HAP-1 (cell line): ENCODE measurements at regions not wholly inside any gene's neighbourhood (a gene's known extent, or its start where the extent isn't known, plus 50 kb on each side); places are given as distances from the start of the nearest gene placed in this dataset.
"Not testable (repeated sequence)": the region's sequence is repeated elsewhere in the genome, so short reads cannot be mapped to it uniquely, and the experiment has no call there.

ENCODE experiments used
- DNase-seq, 2 experiments: peaks; one replicate each; pipeline ENCODE4 v3.0.0-alpha.2; 2016 to 2020; ENCODE audit warnings: low spot score in 2 of 2
- H3K27me3 ChIP-seq: fragments of 250-450 bp; sonication (Bioruptor Pico); 2 replicates; pipeline ENCODE4 v1.5.1; 2020; ENCODE audit warnings: low read depth, mild to moderate bottlenecking, moderate library complexity
- H3K36me3 ChIP-seq: fragments of 250-450 bp; sonication (Bioruptor Pico); replicated peaks from 2 replicates; pipeline ENCODE4 v1.5.1; 2020; ENCODE audit warnings: mild to moderate bottlenecking
- H3K4me1 ChIP-seq: fragments of 250-450 bp; sonication (Bioruptor Pico); 2 replicates; pipeline ENCODE4 v1.5.1; 2020; ENCODE audit warnings: mild to moderate bottlenecking
- H3K4me3 ChIP-seq: fragments of 250-450 bp; sonication (Bioruptor Pico); 2 replicates; pipeline ENCODE4 v1.5.1; 2020; ENCODE audit warnings: mild to moderate bottlenecking, moderate library complexity
- H3K9me3 ChIP-seq: fragments of 250-450 bp; sonication (Bioruptor Pico); 2 replicates; pipeline ENCODE4 v1.5.1; 2020; ENCODE audit warnings: mild to moderate bottlenecking, moderate library complexity
- in situ Hi-C: fragments of 300-500 bp; cut with MboI; formaldehyde crosslinking; loops from 3 replicates; pipeline ENCODE4 v1.14.3; 2020; ENCODE audit warnings: low sequenced_read_pairs, inconsistent platforms, mixed read lengths

DNA sequence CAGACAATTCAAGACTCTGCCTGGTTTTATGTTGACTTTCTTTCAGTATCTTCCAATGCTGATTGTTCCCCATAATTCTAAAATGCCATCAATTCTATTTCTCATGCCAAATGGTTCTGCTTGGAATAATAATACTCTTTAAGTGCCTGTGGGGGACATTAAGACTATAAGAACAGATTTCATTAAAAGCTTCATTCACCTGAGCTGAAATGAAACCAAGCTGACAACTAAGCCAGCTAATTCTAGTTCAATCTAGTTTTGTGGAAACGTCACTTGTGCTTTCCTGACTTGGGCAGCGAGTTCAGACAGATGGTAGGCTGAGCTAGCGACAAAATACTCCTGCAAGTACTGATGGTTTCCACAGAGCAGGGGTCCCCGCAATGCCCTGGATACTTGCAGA, 491.1 kb upstream of the RAB6C start:
- in situ Hi-C loops = no loop called here
- Histone ChIP-seq H3K27me3 (no peaks in the 10 kb centered on the region), H3K9me3 (no peaks in the 10 kb centered on the region), H3K36me3 (no peaks in the 10 kb centered on the region), H3K4me3 (no peak overlapping the region), H3K4me1 (no peaks in the 10 kb centered on the region)
- DNase-seq = no peak

DNA sequence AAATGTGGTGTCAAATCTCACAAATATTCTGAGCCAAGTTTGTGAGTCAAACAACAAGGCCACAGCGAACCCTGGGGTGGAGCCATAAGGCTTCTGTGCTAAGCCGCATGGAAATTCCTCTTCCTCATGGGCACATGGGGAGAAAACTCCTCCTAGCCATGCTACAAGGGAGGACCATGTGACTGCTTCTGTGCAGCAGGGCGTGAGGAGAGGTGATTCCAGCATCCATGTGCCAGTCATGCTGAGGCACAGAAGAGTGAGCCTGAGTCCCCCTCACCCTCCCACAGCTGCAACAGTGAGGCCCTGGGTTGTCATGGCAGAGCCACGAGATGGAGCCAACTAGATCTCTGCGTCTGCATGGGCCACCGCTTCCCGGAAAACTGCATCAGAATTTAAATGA, 488.8 kb upstream of the RAB6C start:
- Histone ChIP-seq H3K4me3 (no peak overlapping the region), H3K36me3 (no peaks in the 10 kb centered on the region), H3K9me3 (no peaks in the 10 kb centered on the region), H3K4me1 (no peaks in the 10 kb centered on the region), H3K27me3 (no peaks in the 10 kb centered on the region)
- in situ Hi-C loops = no loop called here
- DNase-seq = no peak

DNA sequence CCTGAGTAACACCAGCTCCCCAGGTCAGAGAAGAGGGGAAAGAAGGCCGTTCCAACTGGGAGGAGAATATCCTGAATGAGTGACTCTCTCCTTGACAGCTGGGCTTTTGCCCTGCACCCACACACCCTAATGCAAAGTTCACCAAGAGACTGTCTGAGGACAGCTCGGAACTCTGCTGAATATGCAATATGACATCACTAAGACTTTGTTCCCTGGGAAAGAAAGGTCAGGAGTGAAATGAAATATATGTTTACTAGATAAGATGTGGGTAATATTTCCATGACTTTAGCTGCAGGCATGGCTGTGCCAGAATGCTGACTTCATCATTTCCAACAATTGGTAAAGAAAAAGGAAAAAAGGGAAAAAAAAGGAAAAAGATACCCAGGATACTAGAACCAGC, 488.2 kb upstream of the RAB6C start:
- Histone ChIP-seq H3K9me3 (no peaks in the 10 kb centered on the region), H3K36me3 (no peaks in the 10 kb centered on the region), H3K4me1 (no peaks in the 10 kb centered on the region), H3K27me3 (no peaks in the 10 kb centered on the region), H3K4me3 (no peak overlapping the region)
- in situ Hi-C loops = no loop called here
- no peak for DNase-seq

DNA sequence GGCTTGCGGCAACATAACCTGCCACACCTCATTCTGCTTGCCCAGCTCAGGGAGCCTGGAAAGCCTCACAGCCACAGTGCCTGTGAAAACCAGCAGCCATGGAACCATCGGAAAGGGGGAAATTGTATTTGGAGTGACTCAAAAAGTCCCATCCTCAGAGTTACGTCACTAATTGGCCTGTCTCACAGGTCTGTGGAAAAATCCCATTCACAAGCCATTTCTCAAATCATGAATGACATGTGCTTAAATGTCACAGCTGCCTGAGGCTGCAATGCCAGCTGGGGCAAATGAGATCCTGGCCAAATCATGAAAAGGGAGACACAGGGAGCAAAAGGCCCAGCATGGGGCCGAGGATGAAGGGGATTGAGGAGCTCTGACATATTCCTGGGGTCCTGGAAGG, 486.9 kb upstream of the RAB6C start:
- H3K9me3 ChIP-seq = no peaks in the 10 kb centered on the region
- H3K27me3 ChIP-seq = no peaks in the 10 kb centered on the region
- DNase-seq = no peak
- H3K36me3 ChIP-seq = no peaks in the 10 kb centered on the region
- in situ Hi-C loops = no loop called here
- no peak overlapping the region for H3K4me3 ChIP-seq
- H3K4me1 ChIP-seq = no peaks in the 10 kb centered on the region

DNA sequence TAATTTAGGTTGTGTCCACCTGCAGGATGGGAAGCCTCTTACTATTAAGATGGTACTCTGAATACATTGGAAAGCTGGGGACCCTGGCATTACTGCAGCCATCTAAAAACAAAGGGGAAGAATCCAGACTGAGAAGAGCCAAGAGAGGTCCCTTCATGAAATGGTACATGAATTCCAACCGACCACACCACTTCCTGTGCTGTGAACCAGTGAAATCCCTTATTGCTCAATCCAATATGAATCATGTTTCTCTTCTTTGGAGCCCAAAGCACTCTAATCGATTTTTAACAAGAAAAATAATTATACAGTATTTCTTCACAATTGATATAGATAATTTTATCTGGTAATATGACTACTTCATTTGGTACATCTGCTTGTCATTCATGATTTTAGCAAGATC, 479.7 kb upstream of the RAB6C start:
- Histone ChIP-seq H3K9me3 (no peaks in the 10 kb centered on the region), H3K4me3 (no peak overlapping the region), H3K4me1 (no peaks in the 10 kb centered on the region), H3K27me3 (no peaks in the 10 kb centered on the region), H3K36me3 (no peaks in the 10 kb centered on the region)
- in situ Hi-C loops = no loop called here
- DNase-seq = no peak

DNA sequence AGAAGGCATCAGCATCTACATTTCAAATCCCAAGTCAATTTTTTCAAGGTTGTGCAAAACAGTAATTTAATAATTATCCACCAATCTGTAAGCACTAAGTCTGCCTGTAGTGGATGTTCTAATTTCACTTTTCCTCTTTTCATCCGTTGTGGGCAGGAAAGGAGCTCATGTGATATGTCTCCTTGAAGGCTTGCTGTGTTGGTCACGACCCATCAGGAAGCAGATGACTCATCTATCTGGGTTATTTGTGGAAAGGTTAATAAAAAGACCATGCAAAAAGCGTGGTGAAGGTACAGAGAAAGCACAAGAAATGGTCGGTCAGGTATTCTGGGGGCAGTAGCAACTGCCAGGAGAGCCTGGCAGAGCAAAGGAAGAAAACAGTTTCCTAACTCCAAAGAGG, 476.7 kb upstream of the RAB6C start:
- H3K9me3 ChIP-seq = no peaks in the 10 kb centered on the region
- in situ Hi-C loops = no loop called here

DNA sequence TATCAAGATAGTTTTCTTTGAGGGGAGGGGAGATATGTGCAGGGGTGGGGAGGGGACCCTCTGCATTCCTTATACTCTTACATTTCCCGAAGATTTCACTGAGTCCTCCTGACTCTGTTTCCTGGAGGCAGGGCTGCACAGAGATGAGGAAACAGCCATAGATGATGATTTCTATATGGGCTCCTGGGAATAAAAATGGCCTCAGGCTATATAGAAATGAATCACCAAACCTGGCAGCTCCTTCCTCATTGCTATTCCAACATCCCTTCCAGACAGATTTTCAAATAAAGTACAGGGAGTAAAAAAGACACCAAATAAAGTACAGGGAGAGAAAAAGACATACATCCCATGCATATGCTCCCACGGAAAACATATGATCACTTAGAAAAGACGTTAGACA, 474.8 kb upstream of the RAB6C start:
- no peaks in the 10 kb centered on the region for H3K4me1 ChIP-seq
- in situ Hi-C loops = no loop called here
- no peaks in the 10 kb centered on the region for H3K36me3 ChIP-seq
- no peak for DNase-seq
- no peaks in the 10 kb centered on the region for H3K27me3 ChIP-seq
- H3K4me3 ChIP-seq = no peak overlapping the region
- no peaks in the 10 kb centered on the region for H3K9me3 ChIP-seq

More for the DNA sequence above, 476.7 kb upstream of the RAB6C start:
- Histone ChIP-seq H3K4me3 (no peak overlapping the region), H3K36me3 (no peaks in the 10 kb centered on the region), H3K27me3 (no peaks in the 10 kb centered on the region), H3K4me1 (no peaks in the 10 kb centered on the region)
- no peak for DNase-seq

DNA sequence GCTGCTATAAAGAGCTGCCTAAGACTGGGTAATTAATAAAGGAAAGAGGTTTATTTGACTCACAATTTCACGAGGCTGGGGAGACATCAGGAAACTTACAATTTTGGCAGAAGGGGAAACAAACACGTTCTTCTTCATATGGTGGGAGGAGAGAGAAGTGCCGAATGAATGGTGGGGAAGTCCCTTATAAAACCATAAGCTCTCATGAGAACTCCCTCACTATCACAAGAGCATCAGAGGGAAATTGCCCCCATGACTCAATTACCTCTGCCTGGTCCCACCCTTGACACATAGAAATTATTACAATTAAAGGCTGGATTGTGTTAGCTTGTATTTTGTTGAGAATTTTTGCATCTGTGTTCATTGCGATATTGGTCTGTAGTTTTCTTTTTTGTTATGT, 460.5 kb upstream of the RAB6C start:
- H3K4me3 ChIP-seq = no peak overlapping the region
- H3K36me3 ChIP-seq = no peaks in the 10 kb centered on the region
- DNase-seq = no peak
- in situ Hi-C loops = no loop called here
- no peaks in the 10 kb centered on the region for H3K27me3 ChIP-seq
- H3K9me3 ChIP-seq = no peaks in the 10 kb centered on the region
- H3K4me1 ChIP-seq = no peaks in the 10 kb centered on the region

DNA sequence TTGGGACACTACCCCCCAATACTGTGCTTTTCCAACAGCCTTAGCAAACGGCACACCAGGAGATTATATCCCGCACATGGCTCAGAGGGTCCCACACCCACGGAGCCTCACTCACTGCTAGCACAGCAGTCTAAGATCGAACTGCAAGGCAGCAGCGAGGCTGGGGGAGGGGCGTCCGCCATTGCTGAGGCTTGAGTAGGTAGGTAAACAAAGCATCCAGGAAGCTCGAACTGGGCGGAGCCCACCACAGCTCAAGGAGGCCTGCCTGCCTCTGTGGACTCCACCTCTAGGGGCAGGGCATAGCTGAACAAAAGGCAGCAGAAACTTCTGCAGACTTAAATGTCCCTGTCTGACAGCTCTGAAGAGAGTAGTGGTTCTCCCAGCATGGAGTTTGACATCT, 447.3 kb upstream of the RAB6C start:
- H3K27me3 ChIP-seq, H3K36me3 ChIP-seq, in situ Hi-C loops, H3K4me3 ChIP-seq, H3K9me3 ChIP-seq, DNase-seq, H3K4me1 ChIP-seq: not testable (repeated sequence)

DNA sequence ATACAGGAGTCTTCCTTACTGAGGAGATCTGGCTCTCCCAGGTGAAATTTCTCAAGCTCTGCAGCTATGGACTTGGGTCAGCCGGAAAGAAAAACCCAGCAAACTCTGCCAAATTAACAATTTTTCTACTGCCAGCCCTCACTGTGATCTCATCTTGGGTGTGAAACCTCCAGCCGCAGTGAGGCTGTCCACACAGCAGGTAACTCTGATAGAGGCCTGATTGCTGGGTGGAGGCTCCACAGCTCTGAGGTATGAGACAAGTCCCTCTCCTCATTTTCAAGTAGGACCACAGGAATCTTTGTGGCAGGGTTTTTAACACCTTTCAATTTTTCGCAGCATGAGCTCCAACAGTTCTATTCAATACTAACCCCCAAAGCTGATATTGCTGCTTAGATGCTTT, 430.6 kb upstream of the RAB6C start:
- H3K36me3 ChIP-seq = no peaks in the 10 kb centered on the region
- no peak overlapping the region for H3K4me3 ChIP-seq
- in situ Hi-C loops = no loop called here
- H3K4me1 ChIP-seq = no peaks in the 10 kb centered on the region
- no peaks in the 10 kb centered on the region for H3K27me3 ChIP-seq
- H3K9me3 ChIP-seq = no peaks in the 10 kb centered on the region
- no peak for DNase-seq

DNA sequence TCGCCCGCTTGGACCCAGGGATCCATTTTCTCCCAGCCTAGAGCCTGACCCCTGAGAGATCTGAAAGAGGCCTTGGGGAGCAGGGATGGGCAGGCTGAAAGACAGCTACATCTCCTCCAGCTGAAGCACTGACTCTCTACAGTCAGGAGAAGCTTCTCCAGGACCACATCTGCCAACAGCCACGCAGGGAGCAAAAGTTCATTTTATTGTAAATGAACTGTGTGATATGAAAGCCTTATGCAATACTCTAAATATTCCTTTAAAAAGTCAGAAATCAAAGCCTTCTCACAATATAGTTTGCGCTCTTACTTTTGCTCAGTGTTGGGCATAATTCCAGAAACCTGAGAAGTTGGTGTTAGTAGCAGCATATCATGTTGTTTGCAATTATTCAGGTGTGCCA, 428.9 kb upstream of the RAB6C start:
- no peaks in the 10 kb centered on the region for H3K9me3 ChIP-seq
- H3K36me3 ChIP-seq = no peaks in the 10 kb centered on the region
- DNase-seq = no peak
- H3K27me3 ChIP-seq = no peaks in the 10 kb centered on the region
- H3K4me3 ChIP-seq = no peak overlapping the region
- in situ Hi-C loops = no loop called here
- H3K4me1 ChIP-seq = no peaks in the 10 kb centered on the region

DNA sequence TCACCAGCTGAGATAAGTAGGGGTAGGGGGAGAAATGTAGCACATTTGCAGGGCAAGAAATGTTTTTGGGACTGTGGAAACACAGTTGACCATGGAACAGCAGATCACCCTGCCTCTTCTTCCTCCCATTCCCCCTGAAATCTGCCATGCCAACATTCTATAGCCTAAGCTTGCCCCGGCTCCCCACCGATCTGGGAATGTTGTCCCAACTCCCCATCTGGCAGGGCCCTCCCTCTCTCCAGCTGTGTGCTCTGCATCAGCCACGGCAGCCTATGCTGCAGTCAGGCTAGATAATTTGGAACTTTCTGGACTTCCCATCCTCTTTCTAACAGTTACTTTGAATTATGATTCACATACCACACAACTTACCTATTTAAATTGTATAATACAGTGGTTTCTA, 425.1 kb upstream of the RAB6C start:
- no peaks in the 10 kb centered on the region for H3K27me3 ChIP-seq
- H3K9me3 ChIP-seq = no peaks in the 10 kb centered on the region
- no peaks in the 10 kb centered on the region for H3K36me3 ChIP-seq
- no peak for DNase-seq
- H3K4me3 ChIP-seq = no peak overlapping the region
- no peaks in the 10 kb centered on the region for H3K4me1 ChIP-seq
- in situ Hi-C loops = no loop called here

DNA sequence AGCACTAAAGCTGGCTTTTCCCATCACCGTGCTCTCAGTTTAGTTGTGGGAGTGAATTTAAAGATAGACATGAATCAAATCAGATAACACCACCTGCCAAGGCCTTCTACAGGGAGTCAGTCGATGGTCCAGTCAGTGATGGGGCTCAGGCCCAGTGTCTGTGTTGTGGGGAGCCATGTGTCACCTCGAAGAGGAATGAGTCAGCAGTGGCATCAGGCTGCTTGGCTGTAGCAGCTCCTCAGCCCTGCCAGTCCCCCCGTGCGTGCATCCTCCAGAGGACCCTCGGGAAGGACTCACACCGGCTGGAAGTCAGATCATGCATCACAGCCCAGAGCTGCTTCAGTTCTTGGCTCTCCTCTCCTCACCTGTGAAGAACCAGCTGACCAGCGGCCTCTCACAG, 420.4 kb upstream of the RAB6C start:
- Histone ChIP-seq H3K4me1 (no peaks in the 10 kb centered on the region), H3K27me3 (no peaks in the 10 kb centered on the region), H3K9me3 (no peaks in the 10 kb centered on the region), H3K4me3 (no peak overlapping the region), H3K36me3 (no peaks in the 10 kb centered on the region)
- in situ Hi-C loops = no loop called here
- no peak for DNase-seq

DNA sequence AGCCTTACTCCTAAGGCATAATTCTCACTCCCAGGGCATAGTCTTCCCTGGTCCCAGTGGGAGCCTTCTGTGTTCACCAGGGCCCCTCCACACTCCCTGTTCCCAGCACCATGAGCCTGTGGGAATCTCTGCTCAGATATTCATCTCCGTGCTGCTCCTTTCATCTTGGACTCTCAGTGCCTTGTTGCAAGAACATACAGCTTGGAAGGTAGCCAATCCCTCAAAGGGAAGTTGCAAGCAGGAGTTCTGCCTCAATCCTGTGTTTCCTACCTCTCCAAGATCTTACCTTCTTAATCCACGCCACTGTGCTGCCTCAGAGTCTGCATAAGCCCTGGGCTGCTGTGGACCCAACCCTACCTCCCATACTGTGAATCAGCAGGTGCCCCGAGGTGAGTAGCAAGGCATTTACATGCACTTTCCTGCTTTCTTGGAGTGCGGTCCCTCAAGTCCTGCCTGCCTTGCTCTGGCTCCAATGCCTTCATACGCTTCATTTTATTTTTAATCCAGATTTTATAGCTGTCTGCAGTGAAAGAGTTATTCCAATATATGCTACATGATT, 413.8 kb upstream of the RAB6C start:
- DNase-seq = no peak
- Histone ChIP-seq H3K4me3 (no peak overlapping the region), H3K9me3 (no peaks in the 10 kb centered on the region), H3K27me3 (no peaks in the 10 kb centered on the region), H3K4me1 (no peaks in the 10 kb centered on the region), H3K36me3 (no peaks in the 10 kb centered on the region)
- in situ Hi-C loops = no loop called here

DNA sequence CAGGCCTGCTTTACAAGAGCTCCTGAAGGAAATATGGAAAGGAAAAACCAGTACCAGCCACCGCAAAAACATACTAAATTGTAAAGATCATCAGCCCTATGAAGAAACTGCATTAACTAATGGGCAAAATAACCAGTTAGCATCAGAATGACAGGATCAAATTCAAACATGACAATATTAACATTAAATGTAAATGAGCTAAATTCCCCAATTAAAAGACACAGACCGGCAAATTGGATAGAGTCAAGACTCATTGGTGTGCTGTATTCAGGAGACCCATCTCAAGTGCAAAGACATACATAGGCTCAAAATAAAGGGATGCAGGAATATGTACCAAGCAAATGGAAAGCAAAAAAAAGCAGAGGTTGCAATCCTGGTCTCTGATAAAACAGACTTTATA, 408.7 kb upstream of the RAB6C start:
- H3K4me3 ChIP-seq, H3K9me3 ChIP-seq, in situ Hi-C loops, H3K36me3 ChIP-seq, DNase-seq, H3K4me1 ChIP-seq, H3K27me3 ChIP-seq: not testable (repeated sequence)
